Fibroblast of pulmonary artery (primary cell): ENCODE measurements at regions not wholly inside any gene's neighbourhood (a gene's known extent, or its start where the extent isn't known, plus 50 kb on each side); places are given as distances from the start of the nearest gene placed in this dataset.

Experiments used
- DNase-seq: peaks from one replicate; pipeline ENCODE4 v3.0.0-alpha.2; 2010; ENCODE audit warnings: low read depth
- H3K4me3 ChIP-seq: replicated peaks from 2 replicates; pipeline ENCODE4 v1.5.1; 2011; ENCODE audit warnings: low read depth, mild to moderate bottlenecking, control low read depth, low read length, moderate library complexity
- CTCF ChIP-seq: IDR thresholded peaks from 2 replicates; pipeline ENCODE4 v1.5.1; 2011; ENCODE audit warnings: mild to moderate bottlenecking, control low read depth, low read length, inconsistent platforms; ENCODE audit errors: missing control alignments

GRCh38 chr16:55077266-55077665 is 146.6 kb downstream of the IRX5 start:
- DNase-seq: no peak
- TF ChIP-seq CTCF: no peak
- H3K4me3 ChIP-seq: no peak overlapping the region

DNA sequence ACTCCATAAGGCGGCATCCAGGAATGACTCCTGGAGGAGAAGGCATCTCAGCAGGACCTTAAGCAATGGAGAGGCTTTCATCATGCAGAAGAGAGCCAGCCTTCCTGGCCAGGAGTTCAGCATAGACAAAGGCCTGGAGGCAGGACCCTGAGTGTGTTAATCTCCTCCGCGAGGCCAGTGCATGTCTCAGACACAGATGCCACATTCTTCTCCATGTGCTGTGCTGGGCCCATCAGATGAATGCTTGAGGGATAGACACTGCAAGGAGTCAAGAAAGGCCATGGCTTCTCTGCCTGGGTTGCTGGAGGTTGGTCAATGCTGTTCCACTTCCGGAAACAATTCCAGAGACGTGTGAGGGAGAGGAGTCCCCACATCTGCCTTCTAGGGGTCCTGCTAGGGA is 147.5 kb downstream of the IRX5 start:
- TF ChIP-seq CTCF: no peak
- DNase-seq: no peak

GRCh38 chr16:55078699-55079410 is 148.2 kb downstream of the IRX5 start:
- no peak overlapping the region for H3K4me3 ChIP-seq
- no peak for TF ChIP-seq CTCF
- DNase-seq: no peak

More for the DNA sequence above, 147.5 kb downstream of the IRX5 start:
- no peak overlapping the region for H3K4me3 ChIP-seq

DNA sequence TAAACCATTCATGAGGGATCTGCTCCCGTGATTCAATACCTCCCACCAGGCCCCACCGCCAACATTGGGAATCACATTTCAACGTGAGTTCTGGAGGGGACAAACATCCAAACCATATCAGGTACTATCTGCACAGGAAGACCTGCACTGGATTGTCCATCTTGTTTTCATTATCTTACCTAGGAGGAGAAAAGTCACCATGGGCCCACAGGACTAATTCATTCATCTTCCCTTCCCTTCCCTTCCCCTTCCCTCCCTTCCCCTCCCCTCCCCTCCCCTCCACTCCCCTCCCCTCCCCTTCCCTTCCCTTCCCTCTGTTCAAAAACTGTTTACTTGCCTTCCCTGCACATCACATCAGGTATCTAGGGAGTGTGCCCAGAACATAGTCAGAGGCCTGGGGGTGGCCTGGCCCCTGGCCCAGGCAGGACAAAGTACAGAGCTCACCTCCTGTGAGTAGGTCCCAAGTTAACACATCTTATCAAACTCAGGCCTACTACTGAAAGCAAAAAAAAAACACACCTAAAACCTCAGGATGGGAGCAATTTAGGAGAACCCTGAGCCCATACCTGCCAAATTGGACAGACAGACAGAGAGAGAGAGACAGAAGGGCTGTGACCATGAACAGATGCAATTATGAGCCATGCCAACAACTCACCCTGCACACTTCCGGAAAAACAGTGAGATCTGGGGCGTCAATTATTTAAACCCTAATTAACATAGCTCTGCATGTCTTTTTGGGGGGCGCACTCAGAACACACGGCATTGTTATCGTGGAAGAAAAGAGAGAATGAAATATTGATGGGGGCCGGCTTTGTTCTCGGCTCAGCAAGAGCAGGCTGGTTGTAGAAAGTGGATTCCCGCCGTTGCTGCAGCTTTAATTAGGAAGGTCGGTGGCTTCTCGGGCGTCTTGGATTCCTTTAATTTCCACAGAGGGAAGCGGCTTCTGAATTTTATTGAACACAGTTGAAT is 151.2 kb downstream of the IRX5 start:
- H3K4me3 ChIP-seq: no peak overlapping the region
- TF ChIP-seq CTCF: no peak
- no peak for DNase-seq

DNA sequence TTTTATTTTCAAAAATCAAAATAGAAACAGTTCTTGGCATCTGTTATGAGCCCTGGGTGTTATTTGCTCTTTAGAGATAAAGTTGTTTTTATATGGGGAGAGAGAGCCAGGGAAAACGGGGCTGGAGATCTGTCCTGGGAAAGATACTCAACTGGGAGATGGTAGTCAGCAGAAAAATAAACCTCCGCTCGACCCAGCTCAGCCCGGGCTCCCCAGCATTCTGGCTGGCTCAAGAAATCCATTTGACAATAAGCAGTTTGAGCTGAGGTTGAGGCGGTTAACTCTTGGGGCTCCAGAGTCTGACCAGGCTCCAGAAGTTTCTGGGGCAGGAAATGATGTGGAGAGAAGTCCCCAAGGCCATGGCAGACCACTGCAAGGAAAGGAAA is 151.9 kb downstream of the IRX5 start:
- H3K4me3 ChIP-seq: no peak overlapping the region
- TF ChIP-seq CTCF: no peak
- DNase-seq: no peak

GRCh38 chr16:55083052-55083451 is 152.4 kb downstream of the IRX5 start:
- no peak overlapping the region for H3K4me3 ChIP-seq
- no peak for DNase-seq
- TF ChIP-seq CTCF: no peak
